MM.1S (cell line): ENCODE measurements at regions not wholly inside any gene's neighbourhood (a gene's known extent, or its start where the extent isn't known, plus 50 kb on each side); places are given as distances from the start of the nearest gene placed in this dataset.

Source experiments
- DNase-seq: peaks from one replicate; pipeline ENCODE4 v3.0.0-alpha.2; 2015
- H2AFZ ChIP-seq: fragments of 300-600 bp; sonication (generic); 2 replicates; pipeline ENCODE4 v1.6.0; 2016; ENCODE audit warnings: antibody characterized with exemption, low read length
- H3F3A ChIP-seq: fragments of 300-600 bp; sonication (generic); 2 replicates; pipeline ENCODE4 v1.6.1; 2016; ENCODE audit warnings: mild to moderate bottlenecking, antibody characterized with exemption, low read length, moderate library complexity, mixed read lengths; ENCODE audit not compliant: insufficient read depth
- H3K27ac ChIP-seq: fragments of 300-600 bp; sonication (generic); 2 replicates; pipeline ENCODE4 v1.5.1; 2016; ENCODE audit warnings: mild to moderate bottlenecking, low read length
- H3K27me3 ChIP-seq: fragments of 300-600 bp; sonication (generic); replicated peaks from 2 replicates; pipeline ENCODE4 v1.6.0; 2016; ENCODE audit warnings: low read length; ENCODE audit not compliant: insufficient read depth
- H3K36me3 ChIP-seq: fragments of 300-600 bp; sonication (generic); replicated peaks from 2 replicates; pipeline ENCODE4 v1.6.1; 2016; ENCODE audit warnings: mild to moderate bottlenecking, low read length, mixed read lengths; ENCODE audit not compliant: insufficient read depth
- H3K4me1 ChIP-seq: fragments of 300-600 bp; sonication (generic); 2 replicates; pipeline ENCODE4 v1.6.1; 2016; ENCODE audit warnings: low read length, mixed read lengths
- H3K4me2 ChIP-seq: fragments of 300-600 bp; sonication (generic); 2 replicates; pipeline ENCODE4 v1.6.0; 2016; ENCODE audit warnings: low read depth, low read length
- H3K4me3 ChIP-seq: fragments of 300-600 bp; sonication (generic); 2 replicates; pipeline ENCODE4 v1.5.1; 2016; ENCODE audit warnings: low read length, mixed read lengths
- H3K79me2 ChIP-seq: fragments of 300-600 bp; sonication (generic); 2 replicates; pipeline ENCODE4 v1.6.1; 2016; ENCODE audit warnings: mixed run types, low read length, mixed read lengths
- H3K9ac ChIP-seq: fragments of 300-600 bp; sonication (generic); 2 replicates; pipeline ENCODE4 v1.6.1; 2016; ENCODE audit warnings: low read length, mixed read lengths
- H3K9me2 ChIP-seq: fragments of 300-600 bp; sonication (generic); replicated peaks from 2 replicates; pipeline ENCODE4 v1.6.1; 2016; ENCODE audit warnings: mild to moderate bottlenecking, low read length, mixed read lengths; ENCODE audit not compliant: insufficient read depth
- H3K9me3 ChIP-seq: fragments of 300-600 bp; sonication (generic); replicated peaks from 2 replicates; pipeline ENCODE4 v1.6.1; 2016; ENCODE audit warnings: mild to moderate bottlenecking, low read length, mixed read lengths; ENCODE audit not compliant: insufficient read depth
- H4K20me1 ChIP-seq: fragments of 300-600 bp; sonication (generic); 2 replicates; pipeline ENCODE4 v1.6.1; 2016; ENCODE audit warnings: mild to moderate bottlenecking, low read length, moderate library complexity, mixed read lengths; ENCODE audit not compliant: insufficient read depth
- CTCF ChIP-seq: fragments of 300-600 bp; sonication (generic); IDR thresholded peaks from 2 replicates; pipeline ENCODE4 v1.5.1; 2016; ENCODE audit warnings: antibody characterized with exemption, low read length, mixed read lengths
- EZH2 ChIP-seq: fragments of 300-600 bp; sonication (generic); optimal IDR thresholded peaks from 2 replicates; pipeline ENCODE3; 2017; ENCODE audit warnings: low read depth, mild to moderate bottlenecking, antibody characterized with exemption, low read length, mixed read lengths
- EZH2phosphoT487 ChIP-seq: fragments of 300-600 bp; sonication (generic); IDR thresholded peaks from 2 replicates; pipeline ENCODE4 v1.6.1; 2018; ENCODE audit warnings: antibody characterized with exemption, low read length

- no peak for TF ChIP-seq EZH2
- TF ChIP-seq CTCF = no peak
- Histone ChIP-seq H3K27me3 (no peaks in the 10 kb centered on the region), H3K9ac (no peak overlapping the region), H3K79me2 (no peaks in the 10 kb centered on the region), H3K4me2 (no peak overlapping the region), H3K4me3 (no peak overlapping the region), H3F3A (no peaks in the 10 kb centered on the region), H4K20me1 (no peaks in the 10 kb centered on the region), H3K36me3 (no peaks in the 10 kb centered on the region), H3K4me1 (peaks cover 10% of the 10 kb centered on the region), H3K9me2 (no peaks in the 10 kb centered on the region), H3K27ac (no peak overlapping the region), H3K9me3 (no peaks in the 10 kb centered on the region), H2AFZ (no peak overlapping the region)
- no peak for DNase-seq
These were observed 634.7 kb downstream of the UQCRFS1 start for GRCh38 chr19:28578208-28578607.

GRCh38 chr19:28577666-28578065, 635.3 kb downstream of the UQCRFS1 start:
- H3K9me2 ChIP-seq = no peaks in the 10 kb centered on the region
- no peak overlapping the region for H3K4me2 ChIP-seq
- no peaks in the 10 kb centered on the region for H3F3A ChIP-seq
- DNase-seq = no peak
- peaks cover 10% of the 10 kb centered on the region for H3K4me1 ChIP-seq
- no peak overlapping the region for H3K9ac ChIP-seq
- no peaks in the 10 kb centered on the region for H3K79me2 ChIP-seq
- H3K9me3 ChIP-seq = no peaks in the 10 kb centered on the region
- no peak overlapping the region for H3K4me3 ChIP-seq
- no peak for TF ChIP-seq CTCF
- TF ChIP-seq EZH2 = no peak
- no peak for TF ChIP-seq EZH2phosphoT487
- H3K27me3 ChIP-seq = no peaks in the 10 kb centered on the region
- no peak overlapping the region for H3K27ac ChIP-seq
- H3K36me3 ChIP-seq = no peaks in the 10 kb centered on the region
- H4K20me1 ChIP-seq = no peaks in the 10 kb centered on the region
- H2AFZ ChIP-seq = no peak overlapping the region

- Histone ChIP-seq H3K4me2 (no peak overlapping the region), H2AFZ (no peak overlapping the region), H3K4me1 (peaks cover 10% of the 10 kb centered on the region), H3F3A (no peaks in the 10 kb centered on the region), H3K27ac (no peak overlapping the region), H3K9me2 (no peaks in the 10 kb centered on the region), H3K9me3 (no peaks in the 10 kb centered on the region), H4K20me1 (no peaks in the 10 kb centered on the region), H3K79me2 (no peaks in the 10 kb centered on the region), H3K4me3 (no peak overlapping the region), H3K36me3 (no peaks in the 10 kb centered on the region), H3K9ac (no peak overlapping the region), H3K27me3 (no peaks in the 10 kb centered on the region)
- DNase-seq = no peak
- TF ChIP-seq EZH2phosphoT487 = no peak
- TF ChIP-seq EZH2 = no peak
- TF ChIP-seq CTCF = no peak
These were observed 635.7 kb downstream of the UQCRFS1 start for GRCh38 chr19:28577233-28577632.
